Keratinocyte (primary cell): ENCODE measurements at regions not wholly inside any gene's neighbourhood (a gene's known extent, or its start where the extent isn't known, plus 50 kb on each side); places are given as distances from the start of the nearest gene placed in this dataset.

Experiments used
- DNase-seq: peaks from one replicate; pipeline ENCODE4 v3.0.0-alpha.2; 2011; ENCODE audit warnings: low read depth, missing footprints, low spot score
- FAIRE-seq: peaks from 2 replicates; lab custom pipeline; 2011; peaks lifted over from hg19 to GRCh38; lab: Jason Lieb, UNC
- H2AFZ ChIP-seq: 2 replicates; pipeline ENCODE4 v1.6.0; 2012; ENCODE audit warnings: low read length, control low read depth, inconsistent platforms; ENCODE audit not compliant: control insufficient read depth
- H3K27ac ChIP-seq: 2 replicates; pipeline ENCODE4 v1.5.1; 2011; ENCODE audit warnings: low read length; ENCODE audit not compliant: control insufficient read depth, insufficient read depth
- H3K27me3 ChIP-seq: 3 replicates; pipeline ENCODE4 v1.6.0; 2011; ENCODE audit warnings: low read length; ENCODE audit not compliant: control insufficient read depth, insufficient read depth; ENCODE audit errors: extremely low read depth
- H3K36me3 ChIP-seq, 2 experiments: 2 replicates in 1 of 2; 3 replicates in 1 of 2; pipeline ENCODE4 v1.5.1; 2011; ENCODE audit warnings: low read length in 2 of 2, mild to moderate bottlenecking in 1 of 2; ENCODE audit not compliant: control insufficient read depth in 2 of 2, insufficient read depth in 2 of 2; ENCODE audit errors: extremely low read depth in 1 of 2
- H3K4me1 ChIP-seq: 3 replicates; pipeline ENCODE4 v1.5.1; 2011; ENCODE audit warnings: low read length; ENCODE audit not compliant: control insufficient read depth, insufficient read depth; ENCODE audit errors: extremely low read depth
- H3K4me2 ChIP-seq: 3 replicates; pipeline ENCODE4 v1.6.0; 2011; ENCODE audit warnings: low read depth, low read length; ENCODE audit not compliant: control insufficient read depth, insufficient read depth; ENCODE audit errors: extremely low read depth
- H3K4me3 ChIP-seq, 3 experiments: fragments of 200-600 bp in 1 of 3; sonication (generic) in 1 of 3; 2 replicates in 2 of 3; 3 replicates in 1 of 3; pipeline ENCODE4 v1.5.1; 2011 to 2016; ENCODE audit warnings: low read length in 3 of 3, mild to moderate bottlenecking in 3 of 3, control low read depth in 2 of 3, inconsistent platforms in 1 of 3, low read depth in 1 of 3, mixed read lengths in 1 of 3, mixed run types in 1 of 3, moderate library complexity in 1 of 3; ENCODE audit not compliant: control insufficient read depth in 2 of 3, insufficient read depth in 2 of 3; ENCODE audit errors: extremely low read depth in 1 of 3
- H3K79me2 ChIP-seq: 2 replicates; pipeline ENCODE4 v1.6.0; 2012; ENCODE audit warnings: low read length; ENCODE audit not compliant: control insufficient read depth, insufficient read depth
- H3K9ac ChIP-seq: 3 replicates; pipeline ENCODE4 v1.6.0; 2011; ENCODE audit warnings: low read length; ENCODE audit not compliant: control insufficient read depth, insufficient read depth; ENCODE audit errors: extremely low read depth
- H3K9me1 ChIP-seq: 3 replicates; pipeline ENCODE4 v1.6.0; 2011; ENCODE audit warnings: low read length; ENCODE audit not compliant: control insufficient read depth, insufficient read depth; ENCODE audit errors: extremely low read depth
- H3K9me3 ChIP-seq: 2 replicates; pipeline ENCODE4 v1.5.1; 2012; ENCODE audit warnings: low read depth, low read length; ENCODE audit not compliant: control insufficient read depth
- H4K20me1 ChIP-seq: 3 replicates; pipeline ENCODE4 v1.6.0; 2011; ENCODE audit warnings: low read length; ENCODE audit not compliant: control insufficient read depth, insufficient read depth; ENCODE audit errors: extremely low read depth
- CTCF ChIP-seq, 3 experiments: IDR thresholded peaks in 1 of 3; conservative IDR thresholded peaks in 1 of 3; optimal IDR thresholded peaks in 1 of 3; 2 replicates in 2 of 3; 3 replicates in 1 of 3; pipeline versions ENCODE3 to v1.5.1; 2011; ENCODE audit warnings: low read length in 3 of 3, mild to moderate bottlenecking in 3 of 3, moderate library complexity in 2 of 3, control low read depth in 1 of 3, inconsistent platforms in 1 of 3; ENCODE audit not compliant: insufficient read depth in 2 of 3; ENCODE audit errors: extremely low read depth in 1 of 3
- EZH2 ChIP-seq: IDR thresholded peaks from one replicate; pipeline ENCODE4 v1.6.1; 2012; ENCODE audit warnings: inconsistent platforms, mild to moderate bottlenecking, low read length, moderate library complexity
- dilution Hi-C: fragments of 300-500 bp; cut with MboI; formaldehyde crosslinking; loops from one replicate; pipeline ENCODE4 v1.7.0; 2020; ENCODE audit warnings: low sequenced_read_pairs; ENCODE audit not compliant: extremely low pct_ligation_motif_present

- no peaks in the 10 kb centered on the region for H3K36me3 ChIP-seq
- H3K4me2 ChIP-seq = no peak overlapping the region
- H4K20me1 ChIP-seq = no peaks in the 10 kb centered on the region
- no peaks in the 10 kb centered on the region for H3K9me1 ChIP-seq
- FAIRE-seq = no peak
- no peak for DNase-seq
- H3K9me3 ChIP-seq = no peaks in the 10 kb centered on the region
- H3K9ac ChIP-seq = no peak overlapping the region
- no peak for TF ChIP-seq EZH2
- no peak for TF ChIP-seq CTCF (optimal IDR thresholded peaks at IDR 0.05 in 1 of 3, IDR thresholded peaks at IDR 0.05 in 1 of 3, conservative IDR thresholded peaks at IDR 0.05 in 1 of 3; ENCODE audit: extremely low read depth in 1 of 3, insufficient read depth in 2 of 3, low read length in 3 of 3)
- dilution Hi-C loops = no loop called here
- H3K27me3 ChIP-seq = no peaks in the 10 kb centered on the region
- no peak overlapping the region for H2AFZ ChIP-seq
- H3K79me2 ChIP-seq = no peaks in the 10 kb centered on the region
- no peak overlapping the region for H3K27ac ChIP-seq
- H3K4me3 ChIP-seq = no peak overlapping the region
- H3K4me1 ChIP-seq = no peaks in the 10 kb centered on the region
Observed at GRCh38 chr2:21392649-21393048, 268.9 kb downstream of the TDRD15 start.

- no peaks in the 10 kb centered on the region for H3K9me1 ChIP-seq
- no peak overlapping the region for H2AFZ ChIP-seq
- no peaks in the 10 kb centered on the region for H3K36me3 ChIP-seq
- no peaks in the 10 kb centered on the region for H4K20me1 ChIP-seq
- H3K9ac ChIP-seq = no peak overlapping the region
- dilution Hi-C loops = no loop called here
- DNase-seq (no peak), FAIRE-seq (no peak)
- H3K9me3 ChIP-seq = no peaks in the 10 kb centered on the region
- no peak overlapping the region for H3K27ac ChIP-seq
- TF ChIP-seq EZH2 (no peak), CTCF (optimal IDR thresholded peaks at IDR 0.05 in 1 of 3, IDR thresholded peaks at IDR 0.05 in 1 of 3, conservative IDR thresholded peaks at IDR 0.05 in 1 of 3; ENCODE audit: extremely low read depth in 1 of 3, insufficient read depth in 2 of 3, low read length in 3 of 3) (no peak)
- H3K27me3 ChIP-seq = no peaks in the 10 kb centered on the region
- H3K4me3 ChIP-seq = no peak overlapping the region
- no peak overlapping the region for H3K4me2 ChIP-seq
- no peaks in the 10 kb centered on the region for H3K4me1 ChIP-seq
- H3K79me2 ChIP-seq = no peaks in the 10 kb centered on the region
Observed at GRCh38 chr2:21393173-21393572, 269.4 kb downstream of the TDRD15 start.
